ENCODE measurements at regions not wholly inside any gene's neighbourhood (a gene's known extent, or its start where the extent isn't known, plus 50 kb on each side); places are given as distances from the start of the nearest gene placed in this dataset.

GRCh38 chr5:104088876-104089778 is 526.5 kb upstream of the NUDT12 start:
- TF ChIP-seq POLR2AphosphoS5 (IDR thresholded peaks at IDR 0.05; ENCODE audit: borderline replicate concordance, low read depth, low read length): no peak
- TF ChIP-seq FOXP2 (optimal IDR thresholded peaks at IDR 0.05; ENCODE audit: control extremely low read depth, extremely low read length, insufficient read depth): no peak
- TF ChIP-seq EZH2 (IDR thresholded peaks at IDR 0.05): no peak

All from SK-N-MC (cell line).